Activated CD4-positive, alpha-beta memory T cell treated with anti-CD3 and anti-CD28 coated beads, Interleukin-2, amount 10 ng/mL, durations not matched to agents 7 days and 5 days (primary cell): ENCODE measurements at regions not wholly inside any gene's neighbourhood (a gene's known extent, or its start where the extent isn't known, plus 50 kb on each side); places are given as distances from the start of the nearest gene placed in this dataset.

Experiments
- CTCF ChIA-PET: fragments of 350-600 bp; sonication (Branson Sonifier 250); formaldehyde crosslinking; loops from one replicate; lab custom pipeline; 2021; ENCODE audit warnings: antibody characterized with exemption, inconsistent platforms; lab: Charles Lee
- POLR2A ChIA-PET: fragments of 350-600 bp; sonication (Branson Sonifier 250); formaldehyde crosslinking; loops from one replicate; lab custom pipeline; 2021; ENCODE audit warnings: antibody characterized with exemption; lab: Charles Lee
- DNase-seq: peaks from one replicate; pipeline ENCODE4 v3.0.0-alpha.2; 2020
- H3K27ac Mint-ChIP-seq: one replicate; pipeline ENCODE4 v1.8.0; 2021; ENCODE audit warnings: mild to moderate bottlenecking, mixed read lengths
- H3K27me3 Mint-ChIP-seq: one replicate; pipeline ENCODE4 v1.8.0; 2021; ENCODE audit warnings: mixed read lengths
- H3K36me3 Mint-ChIP-seq: one replicate; pipeline ENCODE4 v1.8.0; 2021; ENCODE audit warnings: low read depth, mixed read lengths
- H3K4me1 Mint-ChIP-seq: one replicate; pipeline ENCODE4 v1.8.0; 2021; ENCODE audit warnings: mixed read lengths
- H3K4me3 Mint-ChIP-seq: one replicate; pipeline ENCODE4 v1.8.0; 2021; ENCODE audit warnings: mild to moderate bottlenecking, mixed read lengths
- H3K9me3 Mint-ChIP-seq: one replicate; pipeline ENCODE4 v1.8.0; 2021; ENCODE audit warnings: mixed read lengths

DNA sequence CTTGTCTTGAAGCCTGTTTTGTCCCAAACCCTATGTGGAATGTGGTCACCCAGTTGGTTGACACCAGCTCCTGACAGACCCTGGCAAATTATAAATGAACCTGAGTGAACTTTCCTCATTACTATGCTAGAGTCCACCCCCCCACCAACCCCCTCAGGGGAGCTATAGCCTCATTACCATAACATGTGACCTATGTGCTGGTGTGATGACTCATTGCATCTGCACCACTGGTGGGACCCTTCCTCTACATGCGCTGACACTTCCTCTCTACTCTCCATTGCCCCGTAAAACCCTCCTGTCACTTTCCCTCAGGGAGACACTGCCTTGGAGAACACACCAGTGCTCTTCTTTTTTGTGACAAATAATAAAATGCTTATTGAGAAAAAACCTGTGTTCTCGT lies 105.0 kb upstream of the SESN3 start:
- DNase-seq = no peak
- ChIA-PET POLR2A (no interaction called here), CTCF (no interaction called here)
- Mint-ChIP-seq H3K4me1 (no peaks in the 10 kb centered on the region), H3K27ac (no peak overlapping the region), H3K9me3 (no peaks in the 10 kb centered on the region), H3K4me3 (no peak overlapping the region), H3K36me3 (no peaks in the 10 kb centered on the region), H3K27me3 (no peaks in the 10 kb centered on the region)

DNA sequence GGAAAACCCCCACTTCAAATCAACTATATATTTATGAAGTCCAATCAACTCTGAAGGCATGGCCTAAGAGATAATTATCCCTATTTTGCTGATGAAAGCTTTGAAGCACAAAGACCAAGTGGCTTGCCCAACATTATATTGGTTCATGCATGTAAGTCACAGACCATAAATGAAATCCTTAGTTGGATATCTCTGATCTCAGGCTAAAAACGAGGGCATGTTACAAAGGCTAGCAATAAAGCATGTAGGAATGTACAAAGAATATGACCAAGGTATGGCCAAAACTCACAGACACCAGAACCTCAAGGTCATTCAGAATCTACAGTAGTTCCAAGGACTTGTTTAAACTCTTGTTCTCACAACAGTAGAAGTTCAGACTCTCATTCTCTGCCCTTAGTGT lies 100.2 kb upstream of the SESN3 start:
- no peaks in the 10 kb centered on the region for H3K4me1 Mint-ChIP-seq
- POLR2A ChIA-PET = no interaction called here
- H3K27ac Mint-ChIP-seq = no peak overlapping the region
- CTCF ChIA-PET = no interaction called here
- DNase-seq = no peak
- no peaks in the 10 kb centered on the region for H3K9me3 Mint-ChIP-seq
- H3K36me3 Mint-ChIP-seq = no peaks in the 10 kb centered on the region
- H3K4me3 Mint-ChIP-seq = no peak overlapping the region
- H3K27me3 Mint-ChIP-seq = no peaks in the 10 kb centered on the region

GRCh38 chr11:95330302-95330701 lies 99.3 kb upstream of the SESN3 start:
- no peak for DNase-seq
- ChIA-PET POLR2A (no interaction called here), CTCF (no interaction called here)
- Mint-ChIP-seq H3K27me3 (no peaks in the 10 kb centered on the region), H3K27ac (no peak overlapping the region), H3K4me3 (no peak overlapping the region), H3K4me1 (no peaks in the 10 kb centered on the region), H3K9me3 (no peaks in the 10 kb centered on the region), H3K36me3 (no peaks in the 10 kb centered on the region)

- CTCF ChIA-PET = no interaction called here
- no peaks in the 10 kb centered on the region for H3K36me3 Mint-ChIP-seq
These were observed 96.4 kb upstream of the SESN3 start for GRCh38 chr11:95327273-95327948.

GRCh38 chr11:95325777-95326258 lies 94.8 kb upstream of the SESN3 start:
- Mint-ChIP-seq H3K27ac (no peak overlapping the region), H3K27me3 (peaks cover 3% of the 10 kb centered on the region), H3K9me3 (no peaks in the 10 kb centered on the region), H3K36me3 (no peaks in the 10 kb centered on the region), H3K4me1 (no peaks in the 10 kb centered on the region), H3K4me3 (no peak overlapping the region)
- DNase-seq = no peak
- ChIA-PET POLR2A (no interaction called here), CTCF (no interaction called here)

More at GRCh38 chr11:95327273-95327948, 96.4 kb upstream of the SESN3 start:
- no peaks in the 10 kb centered on the region for H3K9me3 Mint-ChIP-seq
- H3K4me1 Mint-ChIP-seq = no peaks in the 10 kb centered on the region
- H3K27ac Mint-ChIP-seq = no peak overlapping the region
- POLR2A ChIA-PET = no interaction called here
- no peak overlapping the region for H3K4me3 Mint-ChIP-seq
- H3K27me3 Mint-ChIP-seq = peaks cover 1% of the 10 kb centered on the region
- no peak for DNase-seq

GRCh38 chr11:95324826-95325225 lies 93.8 kb upstream of the SESN3 start:
- peaks cover 3% of the 10 kb centered on the region for H3K27me3 Mint-ChIP-seq
- no peaks in the 10 kb centered on the region for H3K36me3 Mint-ChIP-seq
- H3K27ac Mint-ChIP-seq = no peak overlapping the region
- ChIA-PET POLR2A (no interaction called here), CTCF (no interaction called here)
- no peaks in the 10 kb centered on the region for H3K4me1 Mint-ChIP-seq
- H3K9me3 Mint-ChIP-seq = no peaks in the 10 kb centered on the region
- no peak overlapping the region for H3K4me3 Mint-ChIP-seq
- no peak for DNase-seq

- no peak for DNase-seq
- Mint-ChIP-seq H3K27ac (no peak overlapping the region), H3K4me3 (no peak overlapping the region), H3K4me1 (no peaks in the 10 kb centered on the region), H3K9me3 (no peaks in the 10 kb centered on the region), H3K27me3 (peaks cover 3% of the 10 kb centered on the region), H3K36me3 (no peaks in the 10 kb centered on the region)
- POLR2A ChIA-PET = no interaction called here
- CTCF ChIA-PET = no interaction called here
These were observed 91.5 kb upstream of the SESN3 start for GRCh38 chr11:95322539-95322938.

- no peak for DNase-seq
- Mint-ChIP-seq H3K27me3 (peaks cover 3% of the 10 kb centered on the region), H3K36me3 (no peaks in the 10 kb centered on the region), H3K4me3 (no peak overlapping the region), H3K27ac (no peak overlapping the region), H3K9me3 (no peaks in the 10 kb centered on the region), H3K4me1 (no peaks in the 10 kb centered on the region)
- ChIA-PET CTCF (no interaction called here), POLR2A (no interaction called here)
These were observed 87.5 kb upstream of the SESN3 start for GRCh38 chr11:95318498-95318897.

DNA sequence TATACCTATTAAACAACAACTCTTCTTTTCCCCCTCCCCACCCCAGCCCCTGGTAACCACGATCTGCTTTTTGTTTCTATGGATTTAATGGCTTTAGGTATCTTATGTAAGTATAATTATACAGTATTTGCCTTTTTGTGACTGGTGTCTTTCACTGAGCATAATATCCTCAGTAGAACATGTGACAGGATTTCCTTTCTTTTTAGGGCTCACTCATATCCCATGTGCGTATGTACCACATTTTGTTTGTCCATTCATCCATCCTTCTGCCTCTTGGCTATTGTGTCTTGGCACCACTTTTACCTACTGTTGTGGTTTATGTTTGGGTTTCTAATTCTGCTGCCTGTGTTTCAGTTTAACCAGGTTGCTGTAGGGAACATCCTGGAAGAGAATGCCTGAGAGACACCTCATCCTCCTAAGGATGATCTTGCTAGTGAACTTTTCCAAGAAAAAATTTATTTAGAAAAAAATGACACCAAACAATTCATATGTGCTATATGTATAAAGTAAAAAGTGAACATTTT lies 77.6 kb upstream of the SESN3 start:
- POLR2A ChIA-PET = no interaction called here
- H3K4me1 Mint-ChIP-seq = no peaks in the 10 kb centered on the region
- H3K27ac Mint-ChIP-seq = no peak overlapping the region
- CTCF ChIA-PET = no interaction called here
- H3K9me3 Mint-ChIP-seq = no peaks in the 10 kb centered on the region
- H3K36me3 Mint-ChIP-seq = no peaks in the 10 kb centered on the region
- no peak for DNase-seq
- H3K27me3 Mint-ChIP-seq = no peaks in the 10 kb centered on the region
- H3K4me3 Mint-ChIP-seq = no peak overlapping the region

GRCh38 chr11:95307286-95307685 lies 76.3 kb upstream of the SESN3 start:
- no peaks in the 10 kb centered on the region for H3K4me1 Mint-ChIP-seq
- ChIA-PET CTCF (no interaction called here), POLR2A (interaction anchor here (0.9 kb wide), 1 partner anchor 58 kb away, joined by 4 read pairs; no protein-coding TSS in a partner anchor)

GRCh38 chr11:95306801-95307200 lies 75.8 kb upstream of the SESN3 start:
- H3K9me3 Mint-ChIP-seq = no peaks in the 10 kb centered on the region
- no peaks in the 10 kb centered on the region for H3K36me3 Mint-ChIP-seq
- H3K4me1 Mint-ChIP-seq = no peaks in the 10 kb centered on the region
- DNase-seq = no peak
- H3K4me3 Mint-ChIP-seq = no peak overlapping the region
- H3K27ac Mint-ChIP-seq = no peak overlapping the region
- POLR2A ChIA-PET = interaction anchor here (0.9 kb wide), 1 partner anchor 57 kb away, joined by 4 read pairs; no protein-coding TSS in a partner anchor
- CTCF ChIA-PET = no interaction called here
- no peaks in the 10 kb centered on the region for H3K27me3 Mint-ChIP-seq

More at GRCh38 chr11:95307286-95307685, 76.3 kb upstream of the SESN3 start:
- no peak for DNase-seq
- Mint-ChIP-seq H3K9me3 (no peaks in the 10 kb centered on the region), H3K4me3 (no peak overlapping the region), H3K36me3 (no peaks in the 10 kb centered on the region), H3K27ac (no peak overlapping the region), H3K27me3 (no peaks in the 10 kb centered on the region)

DNA sequence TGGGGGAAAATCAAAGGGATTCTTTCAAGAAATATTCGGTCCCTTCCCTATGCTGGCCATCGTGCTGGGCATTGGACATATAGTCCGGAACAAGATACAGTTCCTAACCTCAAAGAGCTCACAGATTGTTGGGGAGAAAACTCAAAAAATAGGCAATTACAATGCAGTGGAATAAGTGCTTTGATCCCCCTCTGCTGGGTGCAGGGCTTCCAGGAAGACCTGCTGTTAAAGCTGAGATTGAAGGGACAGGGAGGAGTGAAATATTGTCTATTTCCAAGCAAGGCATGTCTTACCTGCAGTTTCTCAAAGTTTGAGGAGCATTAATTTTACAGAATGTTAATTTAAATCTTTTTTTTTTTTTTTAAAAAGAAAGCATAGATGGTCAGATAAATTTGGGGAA lies 75.1 kb upstream of the SESN3 start:
- Mint-ChIP-seq H3K27me3 (no peaks in the 10 kb centered on the region), H3K36me3 (no peaks in the 10 kb centered on the region), H3K27ac (no peak overlapping the region), H3K4me1 (no peaks in the 10 kb centered on the region), H3K4me3 (no peak overlapping the region), H3K9me3 (no peaks in the 10 kb centered on the region)
- DNase-seq = no peak
- ChIA-PET POLR2A (interaction anchor here (1.4 kb wide), 1 partner anchor 399 kb away, joined by 3 read pairs; no protein-coding TSS in a partner anchor), CTCF (no interaction called here)

DNA sequence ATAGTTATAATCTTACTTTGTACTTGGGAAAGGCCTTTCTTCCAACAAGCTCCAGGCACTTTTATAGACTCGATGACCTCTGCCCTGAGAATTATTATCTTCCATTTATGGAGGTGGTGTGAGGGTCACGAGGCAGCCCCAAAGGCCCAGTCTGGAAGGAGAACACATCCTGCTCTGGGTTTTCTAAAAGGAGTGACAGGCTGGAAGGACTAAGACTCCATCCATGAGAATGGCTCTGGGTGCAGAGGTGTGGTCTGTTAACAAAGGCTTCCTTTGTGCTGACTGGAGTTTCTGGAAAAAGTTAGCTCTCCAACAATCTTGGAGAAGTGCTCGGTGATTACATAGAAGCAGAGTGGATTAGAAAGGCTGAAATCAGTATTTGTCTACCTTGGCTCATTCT lies 74.7 kb upstream of the SESN3 start:
- no peaks in the 10 kb centered on the region for H3K4me1 Mint-ChIP-seq
- no peak for DNase-seq
- H3K4me3 Mint-ChIP-seq = no peak overlapping the region
- no peaks in the 10 kb centered on the region for H3K27me3 Mint-ChIP-seq
- no peaks in the 10 kb centered on the region for H3K36me3 Mint-ChIP-seq
- POLR2A ChIA-PET = interaction anchor here (1.4 kb wide), 1 partner anchor 400 kb away, joined by 3 read pairs; no protein-coding TSS in a partner anchor
- no peaks in the 10 kb centered on the region for H3K9me3 Mint-ChIP-seq
- CTCF ChIA-PET = no interaction called here
- H3K27ac Mint-ChIP-seq = no peak overlapping the region

GRCh38 chr11:95304777-95305176 lies 73.8 kb upstream of the SESN3 start:
- H3K27me3 Mint-ChIP-seq = no peaks in the 10 kb centered on the region
- H3K4me1 Mint-ChIP-seq = no peaks in the 10 kb centered on the region
- no peaks in the 10 kb centered on the region for H3K36me3 Mint-ChIP-seq
- H3K4me3 Mint-ChIP-seq = no peak overlapping the region
- H3K9me3 Mint-ChIP-seq = no peaks in the 10 kb centered on the region
- DNase-seq = no peak
- H3K27ac Mint-ChIP-seq = no peak overlapping the region
- ChIA-PET POLR2A (interaction anchor here (1.4 kb wide), 1 partner anchor 401 kb away, joined by 3 read pairs; no protein-coding TSS in a partner anchor), CTCF (no interaction called here)
